Panc1 (cell line): ENCODE measurements at regions not wholly inside any gene's neighbourhood (a gene's known extent, or its start where the extent isn't known, plus 50 kb on each side); places are given as distances from the start of the nearest gene placed in this dataset.

ENCODE experiments used
- CTCF ChIP-seq: fragments of 450-650 bp; IDR thresholded peaks from 2 replicates; pipeline ENCODE4 v1.5.1; 2017; ENCODE audit warnings: mild to moderate bottlenecking
- POLR2AphosphoS5 ChIP-seq: IDR thresholded peaks from 2 replicates; pipeline ENCODE4 v1.6.1; 2012; ENCODE audit warnings: mild to moderate bottlenecking, low read depth, low read length, moderate library complexity
- REST ChIP-seq, 2 experiments: IDR thresholded peaks; 2 replicates each; pipeline ENCODE4 v1.6.1; 2011 to 2012; ENCODE audit warnings: low read depth in 2 of 2, control low read depth in 1 of 2, low read length in 1 of 2, mild to moderate bottlenecking in 1 of 2, moderate library complexity in 1 of 2; ENCODE audit not compliant: insufficient read depth in 1 of 2

GRCh38 chr13:99040536-99041131 lies 62.8 kb upstream of the DOCK9 start:
- TF ChIP-seq CTCF (no peak), POLR2AphosphoS5 (no peak), REST (IDR thresholded peaks at IDR 0.05; ENCODE audit: insufficient read depth in 1 of 2, low read depth in 2 of 2, low read length in 1 of 2) (no peak)
